ENCODE measurements at regions not wholly inside any gene's neighbourhood (a gene's known extent, or its start where the extent isn't known, plus 50 kb on each side); places are given as distances from the start of the nearest gene placed in this dataset.

GRCh38 chr6:71114986-71115385, 158.1 kb upstream of the B3GAT2 start:
- TF ChIP-seq CTCF (IDR thresholded peaks at IDR 0.05; ENCODE audit: extremely low read depth, missing control alignments) = no peak
- no peak for DNase-seq (ENCODE audit: low spot score)

DNA sequence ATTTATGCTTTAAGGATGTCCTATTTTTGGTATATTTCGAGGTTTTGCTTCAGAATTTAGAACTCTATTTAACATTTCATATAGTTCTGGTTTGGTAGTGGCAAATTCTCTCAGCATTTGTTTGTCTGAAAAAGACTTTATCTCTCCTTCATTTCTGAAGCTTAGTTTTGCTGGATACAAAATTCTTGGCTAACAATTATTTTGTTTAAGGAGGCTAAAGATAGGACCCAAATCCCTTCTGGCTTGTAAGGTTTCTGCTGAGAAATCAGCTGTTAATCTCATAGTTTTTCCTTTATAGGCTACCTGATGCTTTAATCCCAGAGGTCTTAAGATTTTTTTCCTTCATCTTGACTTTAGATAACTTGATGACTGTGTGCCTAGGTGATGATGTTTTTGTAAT, 162.7 kb upstream of the B3GAT2 start:
- no peak for DNase-seq (ENCODE audit: low spot score)
- no peak for TF ChIP-seq CTCF (IDR thresholded peaks at IDR 0.05; ENCODE audit: extremely low read depth, missing control alignments)

DNA sequence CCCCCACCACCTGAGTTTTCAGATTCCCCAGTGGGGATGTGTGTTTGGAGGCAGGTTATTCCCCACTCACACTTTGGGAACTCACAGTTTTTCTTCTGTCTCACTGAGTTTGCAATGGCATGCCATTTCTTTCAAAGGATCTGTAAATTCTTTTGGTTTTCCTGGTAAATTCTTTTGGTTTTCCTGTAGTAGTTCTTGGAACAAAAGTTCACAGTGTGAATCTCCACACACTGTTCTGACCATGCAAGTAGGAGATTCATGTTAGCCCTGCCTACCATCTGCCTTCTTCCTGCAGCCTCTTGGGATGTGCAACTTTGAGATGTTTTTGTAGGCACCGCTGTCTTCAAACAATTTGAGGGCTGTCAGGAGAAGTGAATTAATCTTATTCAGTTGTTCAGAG, 165.6 kb upstream of the OGFRL1 start:
- no peak for TF ChIP-seq CTCF (IDR thresholded peaks at IDR 0.05; ENCODE audit: extremely low read depth, missing control alignments)
- DNase-seq (ENCODE audit: low spot score) = no peak

DNA sequence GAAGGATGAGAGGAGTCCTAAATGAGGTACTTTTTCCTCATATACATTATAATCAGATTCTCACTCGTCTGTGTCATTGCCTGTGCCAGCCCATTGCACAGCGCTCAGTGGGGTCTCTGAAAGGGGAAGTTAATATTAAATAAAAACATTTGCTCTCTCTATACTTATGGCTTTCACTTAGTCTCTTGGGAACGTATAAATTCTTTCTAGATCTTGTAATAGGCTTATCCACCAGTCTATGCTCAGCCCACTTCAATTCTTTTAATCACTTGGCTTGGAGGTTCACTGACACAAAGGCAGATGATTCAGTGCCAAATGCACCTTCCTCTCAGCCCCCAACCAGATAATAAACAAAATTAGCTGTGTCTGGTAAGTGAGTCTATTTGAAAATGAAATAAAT, 164.3 kb upstream of the OGFRL1 start:
- TF ChIP-seq CTCF (IDR thresholded peaks at IDR 0.05; ENCODE audit: extremely low read depth, missing control alignments) = no peak
- DNase-seq (ENCODE audit: low spot score) = no peak

DNA sequence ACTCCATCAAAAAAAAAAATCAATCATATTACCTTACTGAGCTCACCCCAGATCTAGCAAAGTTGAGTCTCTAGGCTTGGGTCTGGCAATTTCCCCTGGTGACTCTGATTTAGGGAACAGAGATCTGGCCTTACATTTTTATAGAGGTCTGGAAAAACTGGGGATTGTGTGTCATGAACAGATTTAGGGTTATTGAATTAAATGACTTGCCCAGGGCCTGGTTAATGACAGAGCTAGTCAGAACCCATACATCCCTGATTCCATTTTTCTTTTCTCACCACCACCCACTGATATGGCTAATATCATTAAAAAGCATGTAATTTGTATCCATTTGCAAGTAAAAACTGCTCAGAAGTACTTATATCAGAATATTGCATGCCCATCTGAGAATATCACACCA, 163.4 kb upstream of the OGFRL1 start:
- no peak for TF ChIP-seq CTCF (IDR thresholded peaks at IDR 0.05; ENCODE audit: extremely low read depth, missing control alignments)
- no peak for DNase-seq (ENCODE audit: low spot score)

GRCh38 chr6:71126506-71126905, 162.1 kb upstream of the OGFRL1 start:
- TF ChIP-seq CTCF (IDR thresholded peaks at IDR 0.05; ENCODE audit: extremely low read depth, missing control alignments) = no peak

DNA sequence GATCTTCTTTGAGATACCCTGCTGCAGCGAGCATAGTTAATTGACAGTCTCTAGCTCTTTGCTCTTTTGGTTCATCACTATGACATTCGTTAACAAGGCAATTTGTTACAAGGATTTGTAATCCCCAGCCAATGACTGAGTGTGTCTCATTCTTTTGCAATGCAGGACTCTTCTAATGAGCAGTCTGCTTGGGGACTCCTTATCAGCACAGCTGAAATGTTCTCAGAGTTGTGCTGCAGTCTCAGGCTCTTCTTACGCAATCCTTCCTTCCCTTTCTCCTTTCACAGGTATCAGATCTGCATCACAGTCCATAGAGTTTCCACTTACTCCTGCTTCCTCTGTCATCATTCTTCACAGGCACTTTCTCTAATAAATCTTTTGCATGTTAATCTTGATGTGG, 161.2 kb upstream of the OGFRL1 start:
- DNase-seq (ENCODE audit: low spot score) = no peak
- no peak for TF ChIP-seq CTCF (IDR thresholded peaks at IDR 0.05; ENCODE audit: extremely low read depth, missing control alignments)

More at GRCh38 chr6:71126506-71126905, 162.1 kb upstream of the OGFRL1 start:
- DNase-seq (ENCODE audit: low spot score) = no peak
